ENCODE measurements at regions not wholly inside any gene's neighbourhood (a gene's known extent, or its start where the extent isn't known, plus 50 kb on each side); places are given as distances from the start of the nearest gene placed in this dataset.

GRCh38 chr11:86162239-86162638, 82.3 kb upstream of the EED start:
- TF ChIP-seq CTCF (IDR thresholded peaks at IDR 0.05; ENCODE audit: low read depth, low read length, missing input control) (no peak), ATF3 (IDR thresholded peaks at IDR 0.05) (no peak), HNF4G (IDR thresholded peaks at IDR 0.05) (no peak), YY1 (IDR thresholded peaks at IDR 0.05) (no peak), TAF1 (conservative IDR thresholded peaks at IDR 0.05) (no peak), RXRA (IDR thresholded peaks at IDR 0.05) (no peak)
